GM23338 (cell line): ENCODE measurements at regions not wholly inside any gene's neighbourhood (a gene's known extent, or its start where the extent isn't known, plus 50 kb on each side); places are given as distances from the start of the nearest gene placed in this dataset.

Experiments
- POLR2AphosphoS5 ChIP-seq: IDR thresholded peaks from 2 replicates; pipeline ENCODE4 v1.6.1; 2016; ENCODE audit warnings: antibody characterized with exemption, low read depth
- TF ChIP-seq, protein P1 (sequence below), 2 experiments: fragments of 200-600 bp in 1 of 2; sonication (generic) in 1 of 2; conservative IDR thresholded peaks; 2 replicates each; pipeline versions ENCODE4 v1.5.1 to v1.6.1; 2016 to 2017; ENCODE audit warnings: antibody characterized with exemption in 2 of 2, low read depth in 2 of 2, mild to moderate bottlenecking in 2 of 2, moderate library complexity in 1 of 2

DNA sequence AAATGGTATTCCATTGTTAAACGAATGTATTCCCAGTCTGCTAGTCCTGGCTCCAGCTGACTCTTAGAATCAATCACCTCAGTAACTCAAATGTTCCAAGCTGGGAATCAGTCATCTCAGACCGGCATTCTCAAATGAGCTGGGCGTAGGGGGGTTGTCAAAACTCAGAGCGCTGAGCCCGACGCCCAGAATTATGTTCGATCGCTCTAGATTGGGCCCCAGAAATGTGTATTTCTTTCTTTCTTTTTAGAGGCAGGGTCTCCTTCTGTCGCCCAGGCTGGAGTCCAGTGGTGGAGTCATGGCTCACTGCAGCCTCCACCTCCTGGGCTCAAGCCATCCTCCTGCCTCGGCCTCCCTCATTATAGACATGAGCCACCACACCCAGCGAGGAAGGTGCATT is 99.3 kb upstream of the IGF1R start:
- TF ChIP-seq, protein P1, sequence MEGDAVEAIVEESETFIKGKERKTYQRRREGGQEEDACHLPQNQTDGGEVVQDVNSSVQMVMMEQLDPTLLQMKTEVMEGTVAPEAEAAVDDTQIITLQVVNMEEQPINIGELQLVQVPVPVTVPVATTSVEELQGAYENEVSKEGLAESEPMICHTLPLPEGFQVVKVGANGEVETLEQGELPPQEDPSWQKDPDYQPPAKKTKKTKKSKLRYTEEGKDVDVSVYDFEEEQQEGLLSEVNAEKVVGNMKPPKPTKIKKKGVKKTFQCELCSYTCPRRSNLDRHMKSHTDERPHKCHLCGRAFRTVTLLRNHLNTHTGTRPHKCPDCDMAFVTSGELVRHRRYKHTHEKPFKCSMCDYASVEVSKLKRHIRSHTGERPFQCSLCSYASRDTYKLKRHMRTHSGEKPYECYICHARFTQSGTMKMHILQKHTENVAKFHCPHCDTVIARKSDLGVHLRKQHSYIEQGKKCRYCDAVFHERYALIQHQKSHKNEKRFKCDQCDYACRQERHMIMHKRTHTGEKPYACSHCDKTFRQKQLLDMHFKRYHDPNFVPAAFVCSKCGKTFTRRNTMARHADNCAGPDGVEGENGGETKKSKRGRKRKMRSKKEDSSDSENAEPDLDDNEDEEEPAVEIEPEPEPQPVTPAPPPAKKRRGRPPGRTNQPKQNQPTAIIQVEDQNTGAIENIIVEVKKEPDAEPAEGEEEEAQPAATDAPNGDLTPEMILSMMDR (conservative IDR thresholded peaks at IDR 0.05; ENCODE audit: low read depth in 2 of 2) = no peak
- no peak for TF ChIP-seq POLR2AphosphoS5
